HG02642 (cell line): ENCODE measurements at regions not wholly inside any gene's neighbourhood (a gene's known extent, or its start where the extent isn't known, plus 50 kb on each side); places are given as distances from the start of the nearest gene placed in this dataset.
A peak's percentile ranks its signal among the peaks of the same experiment; 100 is the strongest.
"Not testable (repeated sequence)": the region's sequence is repeated elsewhere in the genome, so short reads cannot be mapped to it uniquely, and the experiment has no call there.

Experiments used
- ATAC-seq: cut with Tn5 transposase; IDR thresholded peaks from one replicate; pipeline ENCODE4 v1.9.1; 2021; ENCODE audit warnings: mild to moderate bottlenecking; ENCODE audit not compliant: unreplicated experiment, poor library complexity

GRCh38 chr15:32342772-32343199, 60.3 kb downstream of the GOLGA8K start:
- ATAC-seq = not testable (repeated sequence)

GRCh38 chr15:32342268-32342667, 60.8 kb downstream of the GOLGA8K start:
- ATAC-seq = not testable (repeated sequence)

GRCh38 chr15:32341530-32341929, 61.6 kb downstream of the GOLGA8K start:
- not testable (repeated sequence) for ATAC-seq

- ATAC-seq = not testable (repeated sequence)
These were observed 66.3 kb downstream of the GOLGA8K start for GRCh38 chr15:32336804-32337203.

GRCh38 chr15:32323353-32323752, 79.7 kb downstream of the GOLGA8K start:
- not testable (repeated sequence) for ATAC-seq

- ATAC-seq = not testable (repeated sequence)
These were observed 83.8 kb downstream of the GOLGA8K start for GRCh38 chr15:32319247-32319646.

GRCh38 chr15:32316482-32316881, 86.6 kb downstream of the GOLGA8K start:
- ATAC-seq = not testable (repeated sequence)

- not testable (repeated sequence) for ATAC-seq
These were observed 87.8 kb downstream of the GOLGA8K start for GRCh38 chr15:32315079-32315939.

GRCh38 chr15:32313446-32314209, 89.5 kb downstream of the GOLGA8K start:
- not testable (repeated sequence) for ATAC-seq

- ATAC-seq = not testable (repeated sequence)
These were observed 90.4 kb downstream of the GOLGA8K start for GRCh38 chr15:32312721-32313120.

- not testable (repeated sequence) for ATAC-seq
These were observed 95.5 kb downstream of the GOLGA8K start for GRCh38 chr15:32307592-32307991.

- ATAC-seq = peak; percentile 60
These were observed 126.8 kb downstream of the GOLGA8K start for GRCh38 chr15:32276200-32276830.

GRCh38 chr15:32253958-32254357, 149.1 kb downstream of the GOLGA8K start:
- ATAC-seq = not testable (repeated sequence)

GRCh38 chr15:32249207-32249606, 153.9 kb downstream of the GOLGA8K start:
- ATAC-seq = not testable (repeated sequence)

GRCh38 chr15:32243727-32244126, 159.4 kb downstream of the GOLGA8K start:
- ATAC-seq = not testable (repeated sequence)

GRCh38 chr15:32242780-32243528, 160.1 kb downstream of the GOLGA8K start:
- ATAC-seq = not testable (repeated sequence)

GRCh38 chr15:32227410-32228114, 175.5 kb downstream of the GOLGA8K start:
- not testable (repeated sequence) for ATAC-seq

GRCh38 chr15:32222716-32223115, 180.4 kb downstream of the GOLGA8K start:
- ATAC-seq = no peak
